ENCODE measurements at regions not wholly inside any gene's neighbourhood (a gene's known extent, or its start where the extent isn't known, plus 50 kb on each side); places are given as distances from the start of the nearest gene placed in this dataset.
"Not testable (repeated sequence)": the region's sequence is repeated elsewhere in the genome, so short reads cannot be mapped to it uniquely, and the experiment has no call there.

GRCh38 chr21:5100604-5101174, 5420.7 kb upstream of the TPTE start:
- H3K36me3 Mint-ChIP-seq; DNase-seq; CTCF ChIA-PET; H3K4me3 Mint-ChIP-seq; H3K27ac Mint-ChIP-seq; H3K9me3 Mint-ChIP-seq; intact Hi-C loops (cut with micrococcal nuclease); POLR2A ChIA-PET; H3K4me1 Mint-ChIP-seq (ENCODE audit: low read depth); H3K27me3 Mint-ChIP-seq: not testable (repeated sequence)

DNA sequence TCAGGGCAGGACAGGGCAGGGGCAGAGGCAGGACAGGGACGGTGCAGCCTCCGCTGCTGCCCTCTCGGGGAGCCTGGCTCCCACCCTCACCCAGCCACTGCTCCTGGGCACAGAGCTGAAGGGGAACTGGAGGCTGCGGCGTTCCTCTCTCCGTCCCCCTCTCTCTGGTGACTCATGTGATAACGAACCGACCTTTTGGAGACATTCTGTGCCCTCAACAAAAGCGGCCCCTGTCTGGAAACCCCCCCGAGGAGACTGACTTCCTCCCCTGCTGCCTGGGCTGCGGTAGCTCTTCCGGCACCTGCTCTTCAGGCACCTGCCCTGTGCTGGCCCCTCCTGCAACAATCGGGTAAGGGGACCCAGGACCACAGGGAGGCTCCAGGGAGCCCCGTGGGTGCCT, 5419.6 kb upstream of the TPTE start:
- intact Hi-C loops (cut with micrococcal nuclease); POLR2A ChIA-PET; H3K9me3 Mint-ChIP-seq; H3K27me3 Mint-ChIP-seq; H3K36me3 Mint-ChIP-seq; H3K4me1 Mint-ChIP-seq (ENCODE audit: low read depth); CTCF ChIA-PET: not testable (repeated sequence)
- Mint-ChIP-seq H3K27ac (peak overlapping the region; percentile 74), H3K4me3 (peak overlapping the region; percentile 46)
- DNase-seq = peak; percentile 88

DNA sequence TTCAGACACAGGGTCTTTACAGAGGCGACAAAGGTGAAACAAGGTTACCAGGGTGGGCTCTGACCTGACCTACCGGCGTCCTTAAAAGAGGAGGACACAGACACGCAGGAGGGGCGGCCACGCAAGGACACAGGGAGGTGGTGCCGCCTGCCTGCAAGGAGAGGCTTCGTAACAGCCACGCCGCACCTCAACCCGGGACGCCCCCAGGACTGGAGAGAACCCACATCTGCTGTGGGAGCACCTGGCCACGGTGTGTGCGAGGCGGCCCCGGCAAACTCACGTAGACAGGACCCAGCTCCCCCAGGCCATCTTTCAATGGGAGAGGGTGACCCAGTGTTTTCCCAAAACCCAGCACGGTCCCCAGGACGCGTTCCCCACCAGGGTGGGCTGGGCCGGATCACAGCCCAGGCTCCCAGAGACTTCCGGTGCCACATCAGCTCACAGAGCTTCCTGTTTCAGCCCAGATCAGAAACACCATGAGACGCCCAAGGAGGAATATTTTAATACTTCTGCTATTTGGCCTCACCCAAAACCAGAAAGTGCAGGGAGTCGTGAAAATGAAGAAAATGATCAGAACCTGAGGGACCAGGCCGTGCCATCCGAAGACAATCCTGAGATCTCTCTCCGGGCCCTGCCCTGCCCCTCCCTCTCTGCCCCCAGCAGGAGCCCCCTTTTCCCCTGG, 5417.4 kb upstream of the TPTE start:
- Mint-ChIP-seq H3K4me3 (peak overlapping the region; percentile 72), H3K27ac (peak overlapping the region; percentile 92)
- H3K27me3 Mint-ChIP-seq; CTCF ChIA-PET; POLR2A ChIA-PET; H3K9me3 Mint-ChIP-seq; H3K4me1 Mint-ChIP-seq (ENCODE audit: low read depth); intact Hi-C loops (cut with micrococcal nuclease); H3K36me3 Mint-ChIP-seq: not testable (repeated sequence)
- peak; percentile 45 for DNase-seq

GRCh38 chr21:5104562-5104928, 5416.8 kb upstream of the TPTE start:
- peak overlapping the region; percentile 51 for H3K27ac Mint-ChIP-seq
- not testable (repeated sequence) for DNase-seq

DNA sequence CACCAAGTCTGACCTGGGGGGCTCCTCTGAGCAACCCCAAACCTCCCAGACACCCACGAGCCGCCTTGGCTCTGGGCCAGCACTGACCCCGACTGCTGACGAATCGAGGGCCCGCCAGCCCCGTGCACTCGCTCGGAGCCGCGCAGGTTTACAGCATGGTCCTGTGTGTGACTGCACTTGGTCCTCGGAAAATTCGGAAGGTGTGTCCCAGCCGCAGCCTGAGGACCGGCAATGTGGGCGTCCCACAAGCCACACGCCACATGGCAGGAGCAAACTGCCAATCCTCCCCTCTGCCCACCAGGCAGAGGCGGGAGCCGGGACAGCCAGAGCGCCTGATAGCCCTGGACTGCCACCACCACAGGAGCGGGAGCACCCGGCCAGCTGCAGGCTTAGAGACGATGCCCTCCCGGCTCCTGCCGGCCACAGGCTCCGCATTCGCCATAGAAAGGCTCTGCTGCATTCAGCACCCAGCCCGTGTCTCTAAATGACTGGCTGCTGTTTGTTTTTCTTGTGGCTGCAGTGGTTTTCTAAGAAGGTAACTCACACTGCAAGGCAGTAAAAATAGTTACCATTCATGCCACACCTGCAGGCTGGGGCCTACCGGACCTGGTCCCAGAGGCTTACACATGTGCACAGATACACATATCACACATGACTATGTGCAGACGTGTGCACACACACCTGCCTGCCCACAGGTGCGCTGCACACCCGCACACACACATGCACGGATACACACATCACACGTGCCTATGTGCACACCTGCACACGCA, 5415.3 kb upstream of the TPTE start:
- H3K9me3 Mint-ChIP-seq; POLR2A ChIA-PET; H3K4me1 Mint-ChIP-seq (ENCODE audit: low read depth); intact Hi-C loops (cut with micrococcal nuclease); H3K27ac Mint-ChIP-seq; H3K36me3 Mint-ChIP-seq; CTCF ChIA-PET; H3K4me3 Mint-ChIP-seq; H3K27me3 Mint-ChIP-seq: not testable (repeated sequence)
- DNase-seq = peak; percentile 63

More at GRCh38 chr21:5104562-5104928, 5416.8 kb upstream of the TPTE start:
- CTCF ChIA-PET; H3K27me3 Mint-ChIP-seq; POLR2A ChIA-PET; H3K4me3 Mint-ChIP-seq; H3K36me3 Mint-ChIP-seq; H3K4me1 Mint-ChIP-seq (ENCODE audit: low read depth); intact Hi-C loops (cut with micrococcal nuclease); H3K9me3 Mint-ChIP-seq: not testable (repeated sequence)

DNA sequence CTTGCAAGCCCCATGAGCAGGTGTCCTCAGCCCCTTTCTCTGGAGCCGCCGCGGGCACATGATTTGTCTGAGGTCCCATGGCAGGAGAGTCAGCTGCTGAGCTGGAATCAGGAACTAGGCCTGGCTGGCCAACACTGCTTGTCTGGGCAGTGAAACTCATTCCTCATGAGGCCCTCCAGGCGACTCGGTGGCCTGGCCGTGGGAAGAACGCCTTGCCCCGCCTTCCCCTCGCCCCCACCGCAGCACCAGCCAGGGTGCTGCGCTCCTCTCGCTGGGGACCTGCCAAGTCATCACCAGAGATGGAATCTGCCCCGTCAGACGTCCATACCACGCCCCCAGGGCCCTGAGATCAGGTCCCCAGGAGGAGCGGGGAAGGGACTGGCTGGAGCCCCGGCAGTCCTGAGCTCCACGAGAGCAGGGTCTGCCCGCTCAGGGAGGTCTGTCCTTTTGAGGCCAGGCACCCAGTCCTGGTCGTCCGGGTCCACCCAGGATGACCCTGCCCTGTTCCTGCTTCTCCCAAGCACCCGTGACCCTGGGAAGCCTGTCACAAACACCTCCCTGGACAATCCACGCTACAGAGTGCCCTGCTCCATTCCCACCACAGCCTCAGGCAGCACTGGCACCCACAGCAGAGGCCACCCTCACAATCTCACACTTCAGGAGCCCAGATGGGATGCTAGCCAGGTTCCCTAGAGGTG, 5414.5 kb upstream of the TPTE start:
- H3K4me3 Mint-ChIP-seq = not testable (repeated sequence)

DNA sequence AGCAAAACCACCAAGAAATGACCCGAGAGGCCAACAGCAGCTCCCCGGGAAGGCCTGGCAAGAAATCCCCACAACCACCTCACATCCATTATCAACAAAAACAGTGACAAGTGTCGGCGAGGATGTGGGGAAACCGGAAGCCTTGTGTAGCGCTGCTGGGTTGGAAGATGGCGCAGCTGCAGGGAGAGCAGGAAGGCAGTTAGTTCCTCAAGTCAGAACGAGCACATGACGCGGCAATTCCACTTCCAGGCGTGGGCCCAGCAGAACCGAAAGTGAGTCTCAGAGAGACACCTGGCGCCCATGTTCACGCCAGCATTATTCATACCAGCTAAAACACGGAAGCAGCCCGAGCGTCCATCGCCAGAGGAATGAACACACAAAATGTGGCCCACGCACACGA, 5413.7 kb upstream of the TPTE start:
- CTCF ChIA-PET; H3K4me3 Mint-ChIP-seq; intact Hi-C loops (cut with micrococcal nuclease); H3K27ac Mint-ChIP-seq; H3K4me1 Mint-ChIP-seq (ENCODE audit: low read depth); DNase-seq; POLR2A ChIA-PET; H3K9me3 Mint-ChIP-seq; H3K36me3 Mint-ChIP-seq; H3K27me3 Mint-ChIP-seq: not testable (repeated sequence)

More for the DNA sequence above, 5414.5 kb upstream of the TPTE start:
- H3K27me3 Mint-ChIP-seq; H3K9me3 Mint-ChIP-seq; DNase-seq; intact Hi-C loops (cut with micrococcal nuclease); H3K4me1 Mint-ChIP-seq (ENCODE audit: low read depth); H3K36me3 Mint-ChIP-seq; POLR2A ChIA-PET; CTCF ChIA-PET: not testable (repeated sequence)
- H3K27ac Mint-ChIP-seq = peak overlapping the region; percentile 91

GRCh38 chr21:5108048-5108775, 5413.2 kb upstream of the TPTE start:
- H3K4me1 Mint-ChIP-seq (ENCODE audit: low read depth); DNase-seq; H3K9me3 Mint-ChIP-seq; H3K27ac Mint-ChIP-seq; H3K36me3 Mint-ChIP-seq; POLR2A ChIA-PET; CTCF ChIA-PET; H3K27me3 Mint-ChIP-seq; intact Hi-C loops (cut with micrococcal nuclease); H3K4me3 Mint-ChIP-seq: not testable (repeated sequence)

GRCh38 chr21:5111197-5111596, 5410.2 kb upstream of the TPTE start:
- H3K9me3 Mint-ChIP-seq; DNase-seq; H3K4me1 Mint-ChIP-seq (ENCODE audit: low read depth); intact Hi-C loops (cut with micrococcal nuclease); H3K4me3 Mint-ChIP-seq; H3K36me3 Mint-ChIP-seq; POLR2A ChIA-PET; H3K27ac Mint-ChIP-seq; H3K27me3 Mint-ChIP-seq; CTCF ChIA-PET: not testable (repeated sequence)

DNA sequence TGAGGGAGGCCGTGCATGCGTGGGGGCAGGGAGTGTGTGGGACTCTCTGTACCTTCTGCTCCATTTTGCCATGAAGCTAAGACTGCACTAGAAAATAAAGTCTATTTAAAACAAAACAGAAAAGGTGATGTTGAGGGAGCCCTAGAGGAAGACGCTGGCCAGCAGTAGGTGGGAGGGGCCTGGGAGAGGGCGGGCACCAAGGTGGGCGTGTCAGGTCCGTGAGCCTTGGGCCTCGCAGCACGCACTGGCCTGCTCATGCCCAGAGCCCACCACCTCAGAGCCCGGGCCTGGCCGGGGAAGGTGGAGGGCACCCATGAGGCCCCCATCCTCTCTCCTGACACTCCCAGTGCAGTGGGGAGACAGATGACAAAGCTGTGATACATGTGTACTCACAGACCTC, 5408.3 kb upstream of the TPTE start:
- H3K4me1 Mint-ChIP-seq (ENCODE audit: low read depth); H3K27me3 Mint-ChIP-seq: not testable (repeated sequence)

GRCh38 chr21:5114468-5114867, 5406.9 kb upstream of the TPTE start:
- not testable (repeated sequence) for H3K36me3 Mint-ChIP-seq

More for the DNA sequence above, 5408.3 kb upstream of the TPTE start:
- intact Hi-C loops (cut with micrococcal nuclease); H3K4me3 Mint-ChIP-seq; CTCF ChIA-PET; POLR2A ChIA-PET; H3K36me3 Mint-ChIP-seq; DNase-seq; H3K9me3 Mint-ChIP-seq; H3K27ac Mint-ChIP-seq: not testable (repeated sequence)

GRCh38 chr21:5114893-5115645, 5406.3 kb upstream of the TPTE start:
- H3K9me3 Mint-ChIP-seq; POLR2A ChIA-PET; H3K27ac Mint-ChIP-seq; H3K4me1 Mint-ChIP-seq (ENCODE audit: low read depth); H3K27me3 Mint-ChIP-seq; H3K4me3 Mint-ChIP-seq; H3K36me3 Mint-ChIP-seq; intact Hi-C loops (cut with micrococcal nuclease); CTCF ChIA-PET; DNase-seq: not testable (repeated sequence)

More at GRCh38 chr21:5114468-5114867, 5406.9 kb upstream of the TPTE start:
- H3K4me1 Mint-ChIP-seq (ENCODE audit: low read depth); H3K4me3 Mint-ChIP-seq; POLR2A ChIA-PET; H3K27me3 Mint-ChIP-seq; intact Hi-C loops (cut with micrococcal nuclease); H3K9me3 Mint-ChIP-seq; H3K27ac Mint-ChIP-seq; DNase-seq; CTCF ChIA-PET: not testable (repeated sequence)

All from activated CD4-positive, alpha-beta memory T cell treated with anti-CD3 and anti-CD28 coated beads for 36 hours (primary cell).